T follicular helper cell (primary cell): ENCODE measurements at regions not wholly inside any gene's neighbourhood (a gene's known extent, or its start where the extent isn't known, plus 50 kb on each side); places are given as distances from the start of the nearest gene placed in this dataset.

Experiments
- DNase-seq: peaks from one replicate; pipeline ENCODE4 v3.0.0-alpha.2; 2020; ENCODE audit warnings: low read depth

GRCh38 chr14:95382747-95383146, 63.0 kb upstream of the CLMN start:
- DNase-seq = no peak

- DNase-seq = no peak
Measured at GRCh38 chr14:95381726-95382125, 62.0 kb upstream of the CLMN start.

GRCh38 chr14:95380350-95381042, 60.8 kb upstream of the CLMN start:
- no peak for DNase-seq

- DNase-seq = no peak
Measured at GRCh38 chr14:95379634-95380033, 59.9 kb upstream of the CLMN start.

GRCh38 chr14:95375539-95376109, 55.9 kb upstream of the CLMN start:
- no peak for DNase-seq

- no peak for DNase-seq
Measured at GRCh38 chr14:95374239-95374997, 54.7 kb upstream of the CLMN start.

- no peak for DNase-seq
Measured at GRCh38 chr14:95370076-95370475, 50.4 kb upstream of the CLMN start.
